K562 (cell line): ENCODE measurements at regions not wholly inside any gene's neighbourhood (a gene's known extent, or its start where the extent isn't known, plus 50 kb on each side); places are given as distances from the start of the nearest gene placed in this dataset.

ENCODE experiments used
- ATAC-seq: fragments of 200-7000 bp; cut with Tn5 transposase; 3 replicates; pipeline ENCODE4 v1.9.1; 2020; ENCODE audit warnings: moderate library complexity
- BruUV-seq: library from RNA; stranded (reverse); fragments of 400-500 nt; replicated peaks from 2 replicates; lab custom pipeline; 2021; lab: Mats Ljungman, UMichigan
- CTCF ChIA-PET: fragments of 300-600 bp; formaldehyde crosslinking; extraction: SDS; loops from one replicate; lab custom pipeline; 2021; ENCODE audit warnings: low intra/inter-chr PET ratio; lab: Yijun Ruan, JAX
- POLR2A ChIA-PET: fragments of 300-600, 350-650 bp; sonication (Branson Sonifier 250); formaldehyde crosslinking; extraction: SDS; loops from one replicate; lab custom pipeline; 2021; ENCODE audit warnings: antibody characterized with exemption, inconsistent platforms; lab: Yijun Ruan, JAX
- DNase-seq, 4 experiments: peaks; one replicate each; pipeline versions ENCODE4 v3.0.0 to v3.0.0-alpha.2; 2011 to 2018; ENCODE audit warnings: low spot score in 3 of 4, mixed read lengths in 3 of 4; ENCODE audit errors: extremely low read depth in 1 of 4
- FAIRE-seq: peaks from 2 replicates; lab custom pipeline; 2011; peaks lifted over from hg19 to GRCh38; lab: Jason Lieb, UNC
- H2AFZ ChIP-seq: 2 replicates; pipeline ENCODE4 v1.6.0; 2011; ENCODE audit warnings: low read depth, low read length, control low read depth, inconsistent platforms
- H3K27ac ChIP-seq: fragments of 200-600 bp; 3 replicates; pipeline ENCODE4 v1.8.0; 2011; ENCODE audit warnings: low read depth, mild to moderate bottlenecking, control low read depth, inconsistent platforms, low read length, moderate library complexity, mixed read lengths; ENCODE audit errors: extremely low read depth
- H3K27me3 ChIP-seq, 2 experiments: fragments of 300-600 bp in 1 of 2; 2 replicates in 1 of 2; 3 replicates in 1 of 2; pipeline versions ENCODE4 v1.6.0 to v1.8.0; 2011; ENCODE audit warnings: inconsistent platforms in 2 of 2, low read length in 2 of 2, mild to moderate bottlenecking in 1 of 2, mixed read lengths in 1 of 2, moderate library complexity in 1 of 2; ENCODE audit not compliant: control insufficient read depth in 2 of 2, insufficient read depth in 2 of 2
- H3K36me3 ChIP-seq: fragments of 300-600 bp; 3 replicates; pipeline ENCODE4 v1.8.0; 2011; ENCODE audit warnings: mild to moderate bottlenecking, low read length, inconsistent platforms; ENCODE audit not compliant: control insufficient read depth, insufficient read depth
- H3K4me1 ChIP-seq, 2 experiments: fragments of 200-600 bp in 1 of 2; replicated peaks in 1 of 2; 2 replicates in 1 of 2; 3 replicates in 1 of 2; pipeline versions ENCODE4 v1.5.1 to v1.8.0; 2011; ENCODE audit warnings: inconsistent platforms in 2 of 2, low read length in 2 of 2, mild to moderate bottlenecking in 1 of 2, mixed read lengths in 1 of 2, moderate library complexity in 1 of 2; ENCODE audit not compliant: control insufficient read depth in 2 of 2, insufficient read depth in 2 of 2
- H3K4me2 ChIP-seq: 2 replicates; pipeline ENCODE4 v1.6.1; 2011; ENCODE audit warnings: low read length, control low read depth, inconsistent platforms, mixed read lengths; ENCODE audit not compliant: insufficient read depth
- H3K4me3 ChIP-seq: fragments of 200-600 bp; sonication (generic), shearing (Covaris generic); 2 replicates; pipeline ENCODE4 v1.5.1; 2016; ENCODE audit warnings: control low read depth, inconsistent platforms
- H3K79me2 ChIP-seq: fragments of 200-600 bp; 3 replicates; pipeline ENCODE4 v1.8.0; 2011; ENCODE audit warnings: low read length, inconsistent platforms; ENCODE audit not compliant: control insufficient read depth, insufficient read depth
- H3K9ac ChIP-seq, 2 experiments: 2 replicates each; pipeline versions ENCODE4 v1.6.0 to v1.6.1; 2011; ENCODE audit warnings: low read depth in 2 of 2, low read length in 2 of 2, control low read depth in 1 of 2, inconsistent platforms in 1 of 2, mild to moderate bottlenecking in 1 of 2, mixed read lengths in 1 of 2; ENCODE audit not compliant: insufficient read depth in 1 of 2
- H3K9me1 ChIP-seq: one replicate; pipeline ENCODE4 v1.6.0; 2011; ENCODE audit warnings: inconsistent platforms, mild to moderate bottlenecking, low read length, moderate library complexity; ENCODE audit not compliant: control insufficient read depth, insufficient read depth
- H3K9me3 ChIP-seq: replicated peaks from 2 replicates; pipeline ENCODE4 v1.5.1; 2011; ENCODE audit warnings: low read depth, low read length, inconsistent platforms; ENCODE audit not compliant: control insufficient read depth, insufficient read depth
- H4K20me1 ChIP-seq: replicated peaks from 2 replicates; pipeline ENCODE4 v1.6.1; 2011; ENCODE audit warnings: low read length, inconsistent platforms, mixed read lengths; ENCODE audit not compliant: control insufficient read depth, insufficient read depth
- CHD7 ChIP-seq: fragments of 200-600 bp; sonication (generic); IDR thresholded peaks from one replicate; pipeline ENCODE4 v1.6.1; 2012; ENCODE audit warnings: mild to moderate bottlenecking, low read depth, low read length, inconsistent platforms
- CREM ChIP-seq: IDR thresholded peaks from 2 replicates; pipeline ENCODE4 v1.6.1; 2014; ENCODE audit warnings: antibody characterized with exemption, low read depth
- FOXJ2 ChIP-seq: fragments of 200-800 bp; sonication (Bioruptor generic); IDR thresholded peaks from 2 replicates; pipeline ENCODE4 v1.6.1; 2016; ENCODE audit warnings: missing genetic modification characterization, missing compliant biosample characterization
- MAFF ChIP-seq: IDR thresholded peaks from 2 replicates; pipeline ENCODE4 v1.6.1; 2012; ENCODE audit warnings: low read length, improper control_type of control experiment
- NR2F6 ChIP-seq: fragments of 450-650 bp; formaldehyde crosslinking; IDR thresholded peaks from 2 replicates; pipeline ENCODE4 v1.4.0; 2020; ENCODE audit warnings: mild to moderate bottlenecking
- OTX1 ChIP-seq: fragments of 450-650 bp; formaldehyde crosslinking; IDR thresholded peaks from 2 replicates; pipeline ENCODE4 v1.4.0; 2022; ENCODE audit warnings: mild to moderate bottlenecking
- PPARD ChIP-seq: fragments of 250-450 bp; sonication (Bioruptor Pico); IDR thresholded peaks from 2 replicates; pipeline ENCODE4 v1.8.0; 2022; ENCODE audit warnings: inconsistent platforms, mild to moderate bottlenecking, moderate library complexity
- SMARCB1 ChIP-seq: IDR thresholded peaks from 2 replicates; pipeline ENCODE4 v1.6.1; 2011; ENCODE audit warnings: improper control_type of control experiment, low read depth; ENCODE audit not compliant: insufficient read length
- UBTF ChIP-seq, 2 experiments: IDR thresholded peaks; 2 replicates each; pipeline ENCODE4 v1.6.1; 2012; ENCODE audit warnings: improper control_type of control experiment in 2 of 2, low read depth in 2 of 2, low read length in 2 of 2, borderline replicate concordance in 1 of 2
- ZNF431 ChIP-seq: sonication (generic); formaldehyde crosslinking; IDR thresholded peaks from 2 replicates; pipeline ENCODE4 v1.8.0; 2022; ENCODE audit warnings: mild to moderate bottlenecking, missing genetic modification reagents
- ZNF696 ChIP-seq: fragments of 250-450 bp; sonication (Bioruptor Pico); conservative IDR thresholded peaks from 2 replicates; pipeline ENCODE4 v1.4.0; 2020; ENCODE audit warnings: mild to moderate bottlenecking, moderate library complexity
- WGBS: fragments of 100-300 bp; shearing (Covaris generic); methylation state at CpG from one replicate; pipeline ENCODE4 v1.1.6; 2016; ENCODE audit warnings: low coverage, mixed read lengths; ENCODE audit not compliant: insufficient coverage; ENCODE audit errors: missing lambda C conversion rate; 5-methylcytosine and 5-hydroxymethylcytosine counted together
- in situ Hi-C: fragments of 300-500 bp; cut with MboI; formaldehyde crosslinking; loops from 4 replicates; pipeline ENCODE4 v1.15.0; 2018; ENCODE audit warnings: inconsistent platforms, mixed read lengths
- intact Hi-C: fragments of 100-400 bp; cut with micrococcal nuclease; formaldehyde crosslinking; loops from 2 replicates; pipeline ENCODE4 v1.14.2; 2022

- DNase-seq (no peak), FAIRE-seq (no peak), ATAC-seq (no peak)
- no TSS peak for BruUV-seq
- Histone ChIP-seq H3K9me3 (no peaks in the 10 kb centered on the region), H4K20me1 (no peaks in the 10 kb centered on the region), H2AFZ (no peak overlapping the region), H3K4me2 (no peak overlapping the region), H3K36me3 (no peaks in the 10 kb centered on the region), H3K79me2 (no peaks in the 10 kb centered on the region), H3K9ac (no peak overlapping the region), H3K27me3 (no peaks in the 10 kb centered on the region), H3K4me3 (no peak overlapping the region), H3K27ac (no peak overlapping the region), H3K4me1 (no peaks in the 10 kb centered on the region), H3K9me1 (no peaks in the 10 kb centered on the region)
- WGBS: 0% methylated on average over 2 of the region's 2 CpGs
- CTCF ChIA-PET: no interaction called here
- POLR2A ChIA-PET: interaction anchor here (0.6 kb wide), 1 partner anchor 119 kb away, joined by 4 read pairs; no protein-coding TSS in a partner anchor
- in situ Hi-C loops (no loop called here), intact Hi-C loops (no loop called here)
- TF ChIP-seq SMARCB1 (no peak), NR2F6 (no peak), FOXJ2 (tag) (no peak), ZNF696 (CRISPR knock-in tag) (no peak), CHD7 (no peak), MAFF (no peak), ZNF431 (CRISPR knock-in tag) (no peak), UBTF (IDR thresholded peaks at IDR 0.05; ENCODE audit: borderline replicate concordance in 1 of 2, low read depth in 2 of 2, low read length in 2 of 2) (no peak), OTX1 (CRISPR knock-in tag) (no peak), PPARD (CRISPR knock-in tag) (no peak), CREM (no peak)
Measured at GRCh38 chr4:124167602-124168001, 544.9 kb downstream of the ANKRD50 start.
